ENCODE measurements at regions not wholly inside any gene's neighbourhood (a gene's known extent, or its start where the extent isn't known, plus 50 kb on each side); places are given as distances from the start of the nearest gene placed in this dataset.

GRCh38 chr9:89234205-89235067 is 55.8 kb upstream of the SHC3 start:
- DNase-seq (ENCODE audit: low read depth), result no peak
- TF ChIP-seq CTCF (IDR thresholded peaks at IDR 0.05; ENCODE audit: low read depth, low read length, missing control alignments), result peak; percentile 25
- H3K4me3 ChIP-seq (ENCODE audit: low read depth, low read length), result peak overlapping the region; percentile 35
- in situ Hi-C loops (cut with HindIII; ENCODE audit: low sequenced_read_pairs), result loop anchor here (5.0 kb wide), 1 partner anchor 48 kb away; no protein-coding TSS in a partner anchor

- H3K4me3 ChIP-seq (ENCODE audit: low read depth, low read length), result no peak overlapping the region
- no peak for DNase-seq (ENCODE audit: low read depth)
- TF ChIP-seq CTCF (IDR thresholded peaks at IDR 0.05; ENCODE audit: low read depth, low read length, missing control alignments), result no peak
- in situ Hi-C loops (cut with HindIII; ENCODE audit: low sequenced_read_pairs), result loop anchor here (5.0 kb wide), 1 partner anchor 45 kb away; no protein-coding TSS in a partner anchor
Measured at GRCh38 chr9:89236955-89237573, 58.4 kb upstream of the SHC3 start.

GRCh38 chr9:89238424-89238823 is 59.8 kb upstream of the SHC3 start:
- no peak for DNase-seq (ENCODE audit: low read depth)
- in situ Hi-C loops (cut with HindIII; ENCODE audit: low sequenced_read_pairs), result loop anchor here (5.0 kb wide), 1 partner anchor 44 kb away; no protein-coding TSS in a partner anchor
- no peak for TF ChIP-seq CTCF (IDR thresholded peaks at IDR 0.05; ENCODE audit: low read depth, low read length, missing control alignments)
- H3K4me3 ChIP-seq (ENCODE audit: low read depth, low read length), result no peak overlapping the region

- in situ Hi-C loops (cut with HindIII; ENCODE audit: low sequenced_read_pairs), result no loop called here
- no peak for DNase-seq (ENCODE audit: low read depth)
- no peak overlapping the region for H3K4me3 ChIP-seq (ENCODE audit: low read depth, low read length)
- no peak for TF ChIP-seq CTCF (IDR thresholded peaks at IDR 0.05; ENCODE audit: low read depth, low read length, missing control alignments)
Measured at GRCh38 chr9:89243296-89244061, 64.9 kb upstream of the SHC3 start.

GRCh38 chr9:89246840-89247239 is 64.2 kb upstream of the CKS2 start:
- no peak for TF ChIP-seq CTCF (IDR thresholded peaks at IDR 0.05; ENCODE audit: low read depth, low read length, missing control alignments)
- in situ Hi-C loops (cut with HindIII; ENCODE audit: low sequenced_read_pairs), result no loop called here
- H3K4me3 ChIP-seq (ENCODE audit: low read depth, low read length), result no peak overlapping the region
- no peak for DNase-seq (ENCODE audit: low read depth)
